ENCODE measurements at regions not wholly inside any gene's neighbourhood (a gene's known extent, or its start where the extent isn't known, plus 50 kb on each side); places are given as distances from the start of the nearest gene placed in this dataset.

DNA sequence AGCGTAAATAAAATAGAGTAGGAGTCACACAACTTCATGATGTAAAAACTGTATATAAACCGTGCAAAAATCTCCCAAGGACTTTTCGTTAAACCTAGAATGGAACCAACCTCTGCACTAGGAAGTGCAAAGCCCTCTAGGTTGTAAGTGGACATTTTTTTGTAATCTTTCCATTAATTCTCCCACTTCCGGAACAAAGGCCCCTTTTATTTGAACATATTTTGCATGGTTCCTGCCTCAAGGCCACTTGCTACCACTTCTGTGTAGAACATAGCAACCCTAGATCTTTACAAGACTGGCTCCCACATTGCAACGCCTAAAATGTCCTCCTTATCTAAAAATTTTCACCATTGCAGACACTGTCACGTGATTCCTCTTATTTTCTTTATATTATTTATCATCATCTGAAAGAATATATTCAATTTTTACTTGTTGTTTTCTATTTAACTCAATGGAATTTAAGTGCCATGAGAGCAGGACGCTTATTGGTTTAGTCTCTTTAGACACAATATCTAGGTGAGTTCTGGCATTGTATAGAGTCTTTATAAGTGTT, 249.6 kb upstream of the TMEFF2 start:
- Histone ChIP-seq H3K9ac (ENCODE audit: insufficient read depth, low read length, poor library complexity, severe bottlenecking) (no peak overlapping the region), H3K27me3 (ENCODE audit: control insufficient read depth in 2 of 2, insufficient read depth in 2 of 2, low read length in 2 of 2) (no peaks in the 10 kb centered on the region), H4K20me1 (ENCODE audit: insufficient read depth, low read length) (no peaks in the 10 kb centered on the region), H3K4me3 (replicated peaks in 1 of 3; ENCODE audit: low read depth in 2 of 3, low read length in 3 of 3) (no peak overlapping the region), H3K9me3 (replicated peaks in 1 of 2; ENCODE audit: control insufficient read depth in 1 of 2, insufficient read depth in 1 of 2, low read length in 2 of 2) (no peaks in the 10 kb centered on the region), H3K79me2 (ENCODE audit: insufficient read depth, low read length) (no peaks in the 10 kb centered on the region), H3K4me1 (ENCODE audit: control insufficient read depth in 1 of 2, insufficient read depth in 2 of 2, low read length in 2 of 2) (no peaks in the 10 kb centered on the region), H3K4me2 (replicated peaks; ENCODE audit: extremely low read depth, low read length, poor library complexity, severe bottlenecking) (no peak overlapping the region), H3K27ac (ENCODE audit: low read depth in 1 of 2, low read length in 2 of 2) (no peak overlapping the region), H3K36me3 (replicated peaks in 1 of 2; ENCODE audit: control insufficient read depth in 1 of 2, insufficient read depth in 2 of 2, low read length in 2 of 2) (no peaks in the 10 kb centered on the region), H2AFZ (ENCODE audit: insufficient read depth, low read depth, low read length, poor library complexity, severe bottlenecking) (no peak overlapping the region)
- Mint-ChIP-seq H3K4me3 (no peak overlapping the region), H3K4me1 (no peaks in the 10 kb centered on the region), H3K36me3 (no peaks in the 10 kb centered on the region), H3K27me3 (ENCODE audit: low read depth in 3 of 3) (no peaks in the 10 kb centered on the region), H3K27ac (no peak overlapping the region), H3K9me3 (peaks cover 0 to 2% (median 0%) of the 10 kb centered on the region in 7 donors)
- TF ChIP-seq, protein P1, sequence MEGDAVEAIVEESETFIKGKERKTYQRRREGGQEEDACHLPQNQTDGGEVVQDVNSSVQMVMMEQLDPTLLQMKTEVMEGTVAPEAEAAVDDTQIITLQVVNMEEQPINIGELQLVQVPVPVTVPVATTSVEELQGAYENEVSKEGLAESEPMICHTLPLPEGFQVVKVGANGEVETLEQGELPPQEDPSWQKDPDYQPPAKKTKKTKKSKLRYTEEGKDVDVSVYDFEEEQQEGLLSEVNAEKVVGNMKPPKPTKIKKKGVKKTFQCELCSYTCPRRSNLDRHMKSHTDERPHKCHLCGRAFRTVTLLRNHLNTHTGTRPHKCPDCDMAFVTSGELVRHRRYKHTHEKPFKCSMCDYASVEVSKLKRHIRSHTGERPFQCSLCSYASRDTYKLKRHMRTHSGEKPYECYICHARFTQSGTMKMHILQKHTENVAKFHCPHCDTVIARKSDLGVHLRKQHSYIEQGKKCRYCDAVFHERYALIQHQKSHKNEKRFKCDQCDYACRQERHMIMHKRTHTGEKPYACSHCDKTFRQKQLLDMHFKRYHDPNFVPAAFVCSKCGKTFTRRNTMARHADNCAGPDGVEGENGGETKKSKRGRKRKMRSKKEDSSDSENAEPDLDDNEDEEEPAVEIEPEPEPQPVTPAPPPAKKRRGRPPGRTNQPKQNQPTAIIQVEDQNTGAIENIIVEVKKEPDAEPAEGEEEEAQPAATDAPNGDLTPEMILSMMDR (IDR thresholded peaks at IDR 0.05): no peak
- intact Hi-C loops (cut with micrococcal nuclease): no loop called here
- DNase-seq: no peak
- no CpG with 5 or more reads among the region's 7 CpGs for WGBS (ENCODE audit: insufficient coverage)

DNA sequence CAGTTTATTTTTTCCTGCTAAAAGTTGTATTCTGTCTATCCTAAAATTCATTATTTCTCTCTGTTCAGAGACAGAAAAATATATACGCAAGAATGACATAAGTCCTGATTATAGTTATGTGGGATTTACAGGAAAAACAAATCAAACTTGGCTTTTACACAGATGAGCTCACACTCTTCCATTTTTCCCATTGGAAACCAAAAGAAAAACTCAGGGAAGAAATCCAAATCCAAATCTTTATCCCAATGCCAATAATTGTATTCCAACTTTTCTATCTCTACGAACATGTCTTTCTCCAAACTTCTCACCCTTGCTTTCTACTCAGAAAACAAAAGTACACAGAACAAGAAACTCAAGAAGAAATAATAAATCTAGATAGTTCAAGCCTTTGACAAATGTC, 249.1 kb upstream of the TMEFF2 start:
- intact Hi-C loops (cut with micrococcal nuclease): no loop called here
- Mint-ChIP-seq H3K4me3 (no peak overlapping the region), H3K9me3 (peaks cover 0 to 2% (median 0%) of the 10 kb centered on the region in 7 donors), H3K27ac (no peak overlapping the region), H3K4me1 (no peaks in the 10 kb centered on the region), H3K27me3 (ENCODE audit: low read depth in 3 of 3) (no peaks in the 10 kb centered on the region), H3K36me3 (no peaks in the 10 kb centered on the region)
- Histone ChIP-seq H3K4me2 (replicated peaks; ENCODE audit: extremely low read depth, low read length, poor library complexity, severe bottlenecking) (no peak overlapping the region), H3K27ac (ENCODE audit: low read depth in 1 of 2, low read length in 2 of 2) (no peak overlapping the region), H3K36me3 (replicated peaks in 1 of 2; ENCODE audit: control insufficient read depth in 1 of 2, insufficient read depth in 2 of 2, low read length in 2 of 2) (no peaks in the 10 kb centered on the region), H3K9me3 (replicated peaks in 1 of 2; ENCODE audit: control insufficient read depth in 1 of 2, insufficient read depth in 1 of 2, low read length in 2 of 2) (no peaks in the 10 kb centered on the region), H3K4me3 (replicated peaks in 1 of 3; ENCODE audit: low read depth in 2 of 3, low read length in 3 of 3) (no peak overlapping the region), H3K4me1 (ENCODE audit: control insufficient read depth in 1 of 2, insufficient read depth in 2 of 2, low read length in 2 of 2) (no peaks in the 10 kb centered on the region), H2AFZ (ENCODE audit: insufficient read depth, low read depth, low read length, poor library complexity, severe bottlenecking) (no peak overlapping the region), H3K27me3 (ENCODE audit: control insufficient read depth in 2 of 2, insufficient read depth in 2 of 2, low read length in 2 of 2) (no peaks in the 10 kb centered on the region), H3K79me2 (ENCODE audit: insufficient read depth, low read length) (no peaks in the 10 kb centered on the region), H4K20me1 (ENCODE audit: insufficient read depth, low read length) (no peaks in the 10 kb centered on the region), H3K9ac (ENCODE audit: insufficient read depth, low read length, poor library complexity, severe bottlenecking) (no peak overlapping the region)
- WGBS (ENCODE audit: insufficient coverage): 67% methylated on average over 1 of the region's 2 CpGs
- DNase-seq: no peak
- TF ChIP-seq, protein P1 (IDR thresholded peaks at IDR 0.05): no peak

All from CD14-positive monocyte (primary cell).